Muscle layer of duodenum (tissue), 2 donors: ENCODE measurements at regions not wholly inside any gene's neighbourhood (a gene's known extent, or its start where the extent isn't known, plus 50 kb on each side); places are given as distances from the start of the nearest gene placed in this dataset.

Experiments
- H3K27ac ChIP-seq: one replicate; pipeline ENCODE4 v1.7.0; 2013; ENCODE audit warnings: mild to moderate bottlenecking, low read length
- H3K27me3 ChIP-seq: one replicate; pipeline ENCODE4 v1.7.0; 2013; ENCODE audit warnings: low read depth, mild to moderate bottlenecking, control low read depth, low read length
- H3K36me3 ChIP-seq, 2 donors: one replicate each; pipeline ENCODE4 v1.7.0; 2013; ENCODE audit warnings: low read length in 2 of 2, control low read depth in 1 of 2, mild to moderate bottlenecking in 1 of 2; ENCODE audit not compliant: insufficient read depth in 2 of 2, control insufficient read depth in 1 of 2
- H3K4me1 ChIP-seq, 2 donors: one replicate each; pipeline ENCODE4 v1.7.0; 2013; ENCODE audit warnings: low read length in 2 of 2, mild to moderate bottlenecking in 2 of 2, control low read depth in 1 of 2, moderate library complexity in 1 of 2; ENCODE audit not compliant: insufficient read depth in 2 of 2, control insufficient read depth in 1 of 2
- H3K4me3 ChIP-seq, 2 donors: one replicate each; pipeline ENCODE4 v1.7.0; 2013; ENCODE audit warnings: low read length in 2 of 2, low read depth in 1 of 2, mild to moderate bottlenecking in 1 of 2
- H3K9me3 ChIP-seq, 2 donors: one replicate each; pipeline ENCODE4 v1.7.0; 2013; ENCODE audit warnings: low read length in 2 of 2, control low read depth in 1 of 2, mild to moderate bottlenecking in 1 of 2; ENCODE audit not compliant: control insufficient read depth in 1 of 2
- donor health status: healthy.

GRCh38 chr7:17725821-17726220, 214.5 kb downstream of the SNX13 start:
- Histone ChIP-seq H3K27me3 (no peaks in the 10 kb centered on the region), H3K4me1 (no peaks in the 10 kb centered on the region), H3K27ac (no peak overlapping the region), H3K4me3 (no peak overlapping the region), H3K36me3 (no peaks in the 10 kb centered on the region), H3K9me3 (no peaks in the 10 kb centered on the region)

DNA sequence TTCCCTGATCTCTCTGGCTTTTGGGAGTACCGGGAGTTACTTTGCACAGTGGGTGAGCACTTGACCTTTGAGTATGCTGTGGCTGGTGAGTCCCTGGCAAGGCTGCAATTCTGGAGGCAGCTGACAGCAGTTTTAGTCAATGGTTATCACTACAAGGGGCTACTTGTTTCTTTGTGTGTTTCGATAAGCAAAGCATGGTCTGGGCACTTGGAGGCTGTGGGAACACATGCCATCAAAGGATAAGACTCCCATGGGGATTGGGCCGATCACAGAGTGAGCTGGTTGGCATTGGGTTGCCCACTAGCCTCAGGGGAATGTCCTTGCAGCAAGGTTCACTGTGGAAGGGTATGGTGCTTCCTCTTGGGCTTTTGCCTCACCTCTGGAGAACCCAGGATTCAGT, 208.2 kb downstream of the SNX13 start:
- Histone ChIP-seq H3K27ac (no peak overlapping the region), H3K9me3 (peaks cover 0 to 10% of the 10 kb centered on the region in 2 donors), H3K36me3 (no peaks in the 10 kb centered on the region), H3K27me3 (no peaks in the 10 kb centered on the region), H3K4me1 (no peaks in the 10 kb centered on the region), H3K4me3 (no peak overlapping the region)
